Caco-2 (cell line): ENCODE measurements at regions not wholly inside any gene's neighbourhood (a gene's known extent, or its start where the extent isn't known, plus 50 kb on each side); places are given as distances from the start of the nearest gene placed in this dataset.
"Not testable (repeated sequence)": the region's sequence is repeated elsewhere in the genome, so short reads cannot be mapped to it uniquely, and the experiment has no call there.

ENCODE experiments used
- BruUV-seq: library from RNA; stranded (reverse); fragments of 400-500 nt; replicated peaks from 2 replicates; lab custom pipeline; 2021; lab: Mats Ljungman, UMichigan
- CTCF ChIA-PET: fragments of 300-600 bp; sonication (Branson Sonifier 250); formaldehyde crosslinking; loops from one replicate; lab custom pipeline; 2022; ENCODE audit warnings: antibody characterized with exemption; lab: Charles Lee
- POLR2A ChIA-PET: fragments of 300-600 bp; sonication (Branson Sonifier 250); formaldehyde crosslinking; loops from one replicate; lab custom pipeline; 2022; ENCODE audit warnings: antibody characterized with exemption; lab: Charles Lee
- DNase-seq, 2 experiments: peaks; one replicate each; pipeline versions ENCODE4 v3.0.0 to v3.0.0-alpha.2; 2020 to 2022
- H3K27me3 ChIP-seq: replicated peaks from 2 replicates; pipeline ENCODE4 v1.6.0; 2011; ENCODE audit warnings: low read length; ENCODE audit not compliant: control insufficient read depth, insufficient read depth
- H3K36me3 ChIP-seq: 2 replicates; pipeline ENCODE4 v1.5.1; 2011; ENCODE audit warnings: low read length; ENCODE audit not compliant: control insufficient read depth, insufficient read depth
- H3K4me1 ChIP-seq: fragments of 250-450 bp; sonication (Bioruptor Pico); 2 replicates; pipeline ENCODE4 v1.5.1; 2020; ENCODE audit warnings: mild to moderate bottlenecking
- H3K4me3 ChIP-seq: 2 replicates; pipeline ENCODE4 v1.5.1; 2011; ENCODE audit warnings: low read depth, mild to moderate bottlenecking, control low read depth, low read length
- H3K9me3 ChIP-seq: fragments of 250-450 bp; sonication (Bioruptor Pico); 2 replicates; pipeline ENCODE4 v1.5.1; 2020; ENCODE audit warnings: mild to moderate bottlenecking, moderate library complexity
- H3K27ac Mint-ChIP-seq: one replicate; pipeline ENCODE4 v1.8.0; 2022; ENCODE audit warnings: mixed read lengths; ENCODE audit not compliant: unreplicated experiment
- H3K27me3 Mint-ChIP-seq: one replicate; pipeline ENCODE4 v1.8.0; 2022; ENCODE audit warnings: mixed read lengths; ENCODE audit not compliant: insufficient read depth, unreplicated experiment
- H3K36me3 Mint-ChIP-seq: one replicate; pipeline ENCODE4 v1.8.0; 2022; ENCODE audit warnings: mild to moderate bottlenecking, mixed read lengths; ENCODE audit not compliant: insufficient read depth, unreplicated experiment
- H3K4me1 Mint-ChIP-seq: one replicate; pipeline ENCODE4 v1.8.0; 2022; ENCODE audit warnings: low read depth, mixed read lengths; ENCODE audit not compliant: unreplicated experiment
- H3K4me3 Mint-ChIP-seq: one replicate; pipeline ENCODE4 v1.8.0; 2022; ENCODE audit warnings: mild to moderate bottlenecking, moderate library complexity, mixed read lengths; ENCODE audit not compliant: unreplicated experiment
- H3K9me3 Mint-ChIP-seq: one replicate; pipeline ENCODE4 v1.8.0; 2022; ENCODE audit warnings: mixed read lengths; ENCODE audit not compliant: unreplicated experiment
- CTCF ChIP-seq, 2 experiments: fragments of 200-600 bp in 1 of 2; IDR thresholded peaks; 1 replicate in 1 of 2; 2 replicates in 1 of 2; pipeline versions ENCODE4 v1.5.1 to v1.8.0; 2011 to 2022; ENCODE audit warnings: antibody characterized with exemption in 1 of 2, control low read depth in 1 of 2, inconsistent platforms in 1 of 2, low read depth in 1 of 2, low read length in 1 of 2, mild to moderate bottlenecking in 1 of 2, moderate library complexity in 1 of 2; ENCODE audit not compliant: insufficient read depth in 1 of 2, severe bottlenecking in 1 of 2, unreplicated experiment in 1 of 2
- intact Hi-C: fragments of 100-400 bp; cut with micrococcal nuclease; formaldehyde crosslinking; loops from one replicate; pipeline ENCODE4 v1.10.0; 2022; ENCODE audit not compliant: unreplicated experiment

GRCh38 chr12:131264635-131265034 lies 310.9 kb downstream of the ADGRD1 start:
- no peaks in the 10 kb centered on the region for H3K9me3 Mint-ChIP-seq
- no peak overlapping the region for H3K4me3 Mint-ChIP-seq
- no peaks in the 10 kb centered on the region for H3K27me3 ChIP-seq
- no peaks in the 10 kb centered on the region for H3K4me1 ChIP-seq
- BruUV-seq: no TSS peak
- no peaks in the 10 kb centered on the region for H3K36me3 Mint-ChIP-seq
- POLR2A ChIA-PET: no interaction called here
- H3K9me3 ChIP-seq: no peaks in the 10 kb centered on the region
- no peak overlapping the region for H3K4me3 ChIP-seq
- no peaks in the 10 kb centered on the region for H3K4me1 Mint-ChIP-seq
- no peak for TF ChIP-seq CTCF (IDR thresholded peaks at IDR 0.05; ENCODE audit: insufficient read depth in 1 of 2, low read depth in 1 of 2, low read length in 1 of 2, severe bottlenecking in 1 of 2, unreplicated experiment in 1 of 2)
- H3K36me3 ChIP-seq: no peaks in the 10 kb centered on the region
- intact Hi-C loops: no loop called here
- peaks cover 18% of the 10 kb centered on the region for H3K27me3 Mint-ChIP-seq
- CTCF ChIA-PET: no interaction called here
- DNase-seq: no peak
- H3K27ac Mint-ChIP-seq: no peak overlapping the region

DNA sequence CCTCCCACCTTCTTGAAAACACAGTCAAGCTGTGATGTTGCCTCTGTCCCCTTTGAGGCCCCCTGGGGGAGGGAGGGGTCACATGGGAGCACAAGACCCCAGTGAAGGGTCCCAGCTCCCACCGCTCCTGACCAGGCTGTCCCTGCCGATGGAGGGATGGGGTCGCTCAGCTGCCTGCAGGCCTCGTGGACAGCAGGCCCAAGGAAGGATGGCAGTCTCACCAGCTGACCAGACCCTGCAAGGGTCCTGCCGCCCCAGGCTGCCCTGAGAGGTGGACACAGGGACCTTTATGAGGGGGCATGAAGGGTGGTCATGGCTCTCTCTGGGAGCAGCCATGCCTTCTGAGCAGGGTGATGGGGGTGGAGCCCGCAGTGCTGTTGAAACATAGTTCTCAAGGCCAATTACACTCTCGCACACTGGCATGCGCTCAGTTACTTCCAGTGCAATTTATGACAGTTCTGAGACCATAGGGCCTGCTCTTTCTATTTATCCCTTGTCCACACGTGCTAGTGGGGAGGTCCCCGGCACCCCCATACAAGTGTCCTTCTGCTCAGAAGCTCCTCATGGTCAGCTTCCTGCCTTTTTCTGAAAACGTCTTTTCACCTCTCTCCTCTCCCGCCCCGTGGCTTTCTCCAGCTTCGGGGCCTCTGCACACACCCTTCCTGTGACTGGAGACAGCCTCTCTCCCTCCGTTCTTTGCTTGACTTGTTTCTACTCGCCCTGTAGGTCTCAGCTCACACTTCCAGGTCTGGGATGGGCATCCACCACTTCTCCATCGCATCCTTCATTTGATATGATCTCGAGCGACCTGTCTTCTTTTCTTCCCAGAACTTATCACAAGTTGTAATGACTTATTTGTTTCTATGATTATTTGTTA lies 313.1 kb downstream of the ADGRD1 start:
- H3K27ac Mint-ChIP-seq: no peak overlapping the region
- intact Hi-C loops: no loop called here
- H3K4me1 ChIP-seq: no peaks in the 10 kb centered on the region
- H3K27me3 Mint-ChIP-seq: peaks cover 18% of the 10 kb centered on the region
- no peak for DNase-seq
- no peaks in the 10 kb centered on the region for H3K36me3 Mint-ChIP-seq
- H3K4me3 Mint-ChIP-seq: no peak overlapping the region
- no peaks in the 10 kb centered on the region for H3K9me3 ChIP-seq
- CTCF ChIA-PET: no interaction called here
- H3K27me3 ChIP-seq: no peaks in the 10 kb centered on the region
- POLR2A ChIA-PET: no interaction called here
- no TSS peak for BruUV-seq
- no peaks in the 10 kb centered on the region for H3K9me3 Mint-ChIP-seq
- no peak overlapping the region for H3K4me3 ChIP-seq
- TF ChIP-seq CTCF (IDR thresholded peaks at IDR 0.05; ENCODE audit: insufficient read depth in 1 of 2, low read depth in 1 of 2, low read length in 1 of 2, severe bottlenecking in 1 of 2, unreplicated experiment in 1 of 2): no peak
- no peaks in the 10 kb centered on the region for H3K4me1 Mint-ChIP-seq
- H3K36me3 ChIP-seq: no peaks in the 10 kb centered on the region

DNA sequence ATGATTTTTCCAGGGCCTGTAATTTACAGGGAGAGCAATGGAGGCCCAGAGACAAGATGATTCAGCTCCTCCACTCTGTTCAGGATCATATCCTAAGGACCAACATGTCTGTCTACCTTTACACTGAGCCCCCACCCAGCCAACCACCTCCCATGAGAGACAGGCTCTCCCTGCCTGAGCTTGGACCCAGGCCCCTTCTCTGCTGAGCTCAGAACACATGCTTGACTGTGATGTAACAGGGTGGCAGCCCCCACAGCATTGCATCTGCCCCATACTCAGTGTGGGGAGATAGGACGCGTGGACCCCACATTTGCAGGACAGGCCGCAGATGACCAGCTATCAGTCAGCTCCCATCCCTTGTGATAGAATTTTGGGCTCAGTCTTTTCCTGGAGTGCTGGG lies 313.9 kb downstream of the ADGRD1 start:
- no peak overlapping the region for H3K4me3 ChIP-seq
- H3K4me1 Mint-ChIP-seq: no peaks in the 10 kb centered on the region
- H3K9me3 ChIP-seq: no peaks in the 10 kb centered on the region
- ChIA-PET POLR2A (no interaction called here), CTCF (no interaction called here)
- no peak for TF ChIP-seq CTCF (IDR thresholded peaks at IDR 0.05; ENCODE audit: insufficient read depth in 1 of 2, low read depth in 1 of 2, low read length in 1 of 2, severe bottlenecking in 1 of 2, unreplicated experiment in 1 of 2)
- peaks cover 14% of the 10 kb centered on the region for H3K27me3 Mint-ChIP-seq
- H3K9me3 Mint-ChIP-seq: no peaks in the 10 kb centered on the region
- H3K36me3 Mint-ChIP-seq: no peaks in the 10 kb centered on the region
- no peak for DNase-seq
- no peaks in the 10 kb centered on the region for H3K27me3 ChIP-seq
- H3K4me1 ChIP-seq: no peaks in the 10 kb centered on the region
- BruUV-seq: no TSS peak
- no peak overlapping the region for H3K27ac Mint-ChIP-seq
- H3K4me3 Mint-ChIP-seq: no peak overlapping the region
- H3K36me3 ChIP-seq: no peaks in the 10 kb centered on the region
- intact Hi-C loops: no loop called here

- BruUV-seq, H3K9me3 Mint-ChIP-seq, H3K4me3 ChIP-seq, intact Hi-C loops, CTCF ChIA-PET, DNase-seq, H3K36me3 Mint-ChIP-seq, H3K4me1 ChIP-seq, H3K4me1 Mint-ChIP-seq, H3K9me3 ChIP-seq, H3K36me3 ChIP-seq, POLR2A ChIA-PET, H3K27me3 ChIP-seq, H3K27ac Mint-ChIP-seq, H3K4me3 Mint-ChIP-seq: not testable (repeated sequence)
- peaks cover 12% of the 10 kb centered on the region for H3K27me3 Mint-ChIP-seq
Observed at GRCh38 chr12:131268123-131268522, 314.4 kb downstream of the ADGRD1 start.

- DNase-seq, H3K27me3 ChIP-seq, H3K4me3 Mint-ChIP-seq, intact Hi-C loops, H3K4me1 ChIP-seq, H3K4me3 ChIP-seq, H3K9me3 Mint-ChIP-seq, CTCF ChIA-PET, H3K4me1 Mint-ChIP-seq, H3K27ac Mint-ChIP-seq, POLR2A ChIA-PET, H3K9me3 ChIP-seq, BruUV-seq, H3K36me3 Mint-ChIP-seq, H3K36me3 ChIP-seq: not testable (repeated sequence)
- peaks cover 12% of the 10 kb centered on the region for H3K27me3 Mint-ChIP-seq
Observed at GRCh38 chr12:131268571-131268970, 314.9 kb downstream of the ADGRD1 start.
